RCC 7860 (cell line): ENCODE measurements at regions not wholly inside any gene's neighbourhood (a gene's known extent, or its start where the extent isn't known, plus 50 kb on each side); places are given as distances from the start of the nearest gene placed in this dataset.

Source experiments
- DNase-seq: peaks from one replicate; pipeline ENCODE4 v3.0.0-alpha.2; 2015; ENCODE audit warnings: low spot score
- FAIRE-seq: peaks from 2 replicates; lab custom pipeline; 2012; peaks lifted over from hg19 to GRCh38; lab: Jason Lieb, UNC

DNA sequence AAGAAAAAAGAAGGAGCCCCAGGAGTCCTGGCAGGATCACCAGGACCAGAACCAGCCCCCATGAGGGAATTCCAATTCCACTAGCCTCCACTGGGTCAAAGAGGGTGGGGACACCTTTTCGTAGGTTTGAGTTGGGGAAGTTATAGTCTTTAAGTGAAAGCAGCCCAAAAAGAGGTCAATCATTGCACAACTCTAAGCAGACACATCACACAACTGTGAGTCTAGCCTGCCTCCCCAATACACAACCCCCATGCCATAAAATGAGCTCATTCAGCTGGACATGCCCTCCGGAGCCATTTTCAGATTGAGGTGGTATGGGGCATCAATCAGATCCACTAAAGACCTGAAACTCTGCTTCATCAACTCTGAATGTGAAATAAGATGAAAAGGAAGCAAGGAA, 179.9 kb downstream of the NPHP4 start:
- no peak for FAIRE-seq

DNA sequence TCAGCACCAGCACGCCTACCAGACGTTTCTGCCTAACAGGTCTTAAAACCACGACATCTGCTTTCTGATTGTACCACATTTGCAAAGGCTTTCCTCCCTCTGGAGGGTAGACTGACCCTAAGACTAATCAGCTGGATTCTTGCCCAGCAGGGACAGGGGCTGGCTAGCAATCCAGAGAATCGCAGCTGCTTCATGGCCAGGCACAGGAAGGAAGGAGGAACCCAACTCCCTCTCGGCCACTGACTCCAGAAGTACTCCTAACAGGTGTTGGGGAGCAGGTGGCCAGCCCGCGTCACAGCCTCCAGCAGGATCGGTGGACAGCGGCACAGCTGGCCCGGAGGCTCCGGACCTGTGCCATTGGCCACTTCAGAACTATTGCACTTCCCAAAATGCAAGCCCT, 180.8 kb downstream of the NPHP4 start:
- no peak for FAIRE-seq
- DNase-seq, result no peak

More for the DNA sequence above, 179.9 kb downstream of the NPHP4 start:
- DNase-seq, result no peak

DNA sequence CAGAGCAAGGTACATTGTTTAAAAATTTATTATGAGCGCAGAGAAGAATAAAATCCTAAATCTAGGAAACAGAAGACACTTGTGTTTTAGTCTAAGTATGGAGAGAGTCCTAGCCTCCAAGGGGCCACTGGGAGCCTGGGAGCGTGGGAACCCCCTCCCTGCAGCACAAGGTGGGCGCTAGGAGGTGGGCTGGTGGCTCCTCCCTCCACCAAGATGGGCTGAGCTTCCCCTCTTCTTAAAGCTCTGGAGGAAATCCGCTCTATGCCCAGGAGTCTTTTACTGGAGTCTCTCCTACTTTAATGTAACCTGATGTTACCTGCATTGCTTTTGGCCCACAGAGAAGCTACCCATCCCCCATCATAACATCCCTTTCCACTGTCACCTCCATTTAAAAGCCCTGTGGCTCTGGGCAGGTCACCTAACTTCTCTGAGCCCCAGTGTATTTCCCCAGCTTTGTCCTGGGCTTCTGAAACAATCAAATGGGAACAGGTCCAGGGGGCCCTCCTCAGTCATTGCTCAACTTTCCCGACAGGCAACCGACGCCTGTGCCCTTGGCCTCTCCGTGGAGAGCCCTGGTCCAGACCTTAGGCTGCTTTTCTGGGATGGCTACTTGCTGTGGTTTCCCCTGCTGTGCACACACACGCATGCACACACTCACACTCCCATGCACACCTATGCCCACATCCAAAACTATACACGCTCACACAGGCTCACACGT, 181.5 kb downstream of the NPHP4 start:
- DNase-seq (no peak), FAIRE-seq (no peak)

- DNase-seq (no peak), FAIRE-seq (no peak)
Measured at GRCh38 chr1:5810131-5810530, 182.1 kb downstream of the NPHP4 start.

GRCh38 chr1:5809207-5809788, 182.9 kb downstream of the NPHP4 start:
- FAIRE-seq (no peak), DNase-seq (no peak)

- no peak for FAIRE-seq
- DNase-seq, result no peak
Measured at GRCh38 chr1:5803851-5804250, 188.4 kb downstream of the NPHP4 start.

DNA sequence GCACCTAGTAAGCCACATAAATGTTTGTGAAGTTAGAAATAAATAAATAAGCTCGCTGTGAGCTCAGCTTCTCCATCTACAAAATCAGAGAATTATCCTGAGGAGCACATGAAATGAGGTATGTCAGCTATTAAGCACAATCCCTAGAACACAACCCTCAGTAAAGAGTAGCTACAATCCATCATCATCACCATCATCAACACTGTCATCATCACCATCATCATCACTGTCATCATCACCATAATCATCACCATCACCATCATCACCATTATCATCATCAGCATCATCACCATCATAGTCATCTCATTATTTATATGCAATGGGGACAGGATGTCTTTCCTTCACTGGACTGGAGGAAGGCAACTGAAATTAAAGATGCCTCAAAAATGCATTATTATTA, 189.6 kb downstream of the NPHP4 start:
- DNase-seq, result no peak
- no peak for FAIRE-seq

DNA sequence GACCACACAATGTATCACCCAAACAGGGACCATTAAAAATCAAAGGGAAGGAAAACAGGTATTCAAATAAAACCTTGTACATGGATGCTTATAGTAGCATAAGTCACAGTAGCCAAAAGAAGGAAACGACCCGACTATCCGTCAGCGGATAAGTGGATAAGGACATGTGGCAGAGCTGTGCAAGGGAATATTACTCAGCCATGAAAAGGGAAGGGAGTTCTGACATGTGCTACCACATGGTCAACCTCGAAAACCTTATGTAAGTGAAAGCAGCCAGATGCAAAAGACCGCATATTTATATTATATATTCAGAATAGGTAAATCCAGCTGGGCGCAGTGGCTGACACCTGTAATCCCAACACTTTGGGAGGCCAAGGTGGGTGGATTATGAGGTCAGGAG, 193.3 kb downstream of the NPHP4 start:
- FAIRE-seq (no peak), DNase-seq (no peak)

DNA sequence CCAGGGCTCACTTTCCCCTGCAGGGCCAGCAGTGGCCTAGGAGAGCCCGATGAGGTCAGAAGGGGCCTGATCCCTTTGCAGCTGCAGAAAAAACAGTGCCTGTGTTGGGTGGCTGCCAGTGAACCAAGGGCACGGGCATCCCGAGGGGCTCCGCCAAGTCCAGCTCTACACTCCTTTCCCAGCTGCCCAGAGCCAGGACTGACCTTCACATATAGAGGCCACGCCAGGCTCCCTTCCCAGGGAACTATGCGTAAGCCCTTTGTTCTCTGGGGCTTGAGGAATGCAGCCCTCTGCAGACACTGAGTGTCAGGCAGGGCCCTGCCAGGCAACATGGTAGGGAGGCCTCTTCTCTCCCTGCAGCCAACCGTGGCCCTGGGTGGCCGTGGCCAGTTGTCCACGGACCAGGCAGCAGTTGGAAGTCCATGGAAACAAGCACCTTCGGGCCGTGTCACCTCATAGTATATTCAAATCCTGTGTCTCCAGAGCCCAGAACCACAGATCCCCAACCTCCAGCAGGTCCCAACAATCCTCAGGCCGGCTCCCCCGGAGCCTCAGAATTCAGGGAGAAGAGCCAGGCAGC, 194.0 kb downstream of the NPHP4 start:
- FAIRE-seq, result no peak
- DNase-seq, result no peak

- no peak for DNase-seq
- FAIRE-seq, result no peak
Measured at GRCh38 chr1:5796028-5796427, 196.2 kb downstream of the NPHP4 start.

GRCh38 chr1:5794279-5794678, 197.9 kb downstream of the NPHP4 start:
- DNase-seq, result no peak
- no peak for FAIRE-seq

- DNase-seq, result no peak
- no peak for FAIRE-seq
Measured at GRCh38 chr1:5793516-5793915, 198.7 kb downstream of the NPHP4 start.

DNA sequence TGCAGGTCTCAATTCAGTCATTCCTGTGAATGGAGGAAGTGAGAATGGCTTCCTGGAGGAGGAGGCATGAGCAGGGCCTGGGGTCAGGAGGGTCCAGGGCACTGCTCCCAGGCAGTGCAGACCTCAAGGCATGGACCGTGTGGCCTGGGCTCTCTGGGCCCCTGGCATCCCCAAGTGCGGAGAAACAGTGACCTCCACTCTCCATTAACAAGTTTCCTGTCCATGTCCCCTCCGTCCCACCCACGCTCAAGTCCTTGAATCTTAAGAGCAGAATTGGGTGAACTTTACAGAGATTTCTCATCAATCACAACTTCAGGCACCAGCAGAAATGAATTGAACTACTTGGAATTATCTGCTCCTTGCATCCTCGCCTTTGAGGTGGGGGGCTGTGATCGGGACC, 211.1 kb downstream of the NPHP4 start:
- no peak for FAIRE-seq
- DNase-seq, result no peak

DNA sequence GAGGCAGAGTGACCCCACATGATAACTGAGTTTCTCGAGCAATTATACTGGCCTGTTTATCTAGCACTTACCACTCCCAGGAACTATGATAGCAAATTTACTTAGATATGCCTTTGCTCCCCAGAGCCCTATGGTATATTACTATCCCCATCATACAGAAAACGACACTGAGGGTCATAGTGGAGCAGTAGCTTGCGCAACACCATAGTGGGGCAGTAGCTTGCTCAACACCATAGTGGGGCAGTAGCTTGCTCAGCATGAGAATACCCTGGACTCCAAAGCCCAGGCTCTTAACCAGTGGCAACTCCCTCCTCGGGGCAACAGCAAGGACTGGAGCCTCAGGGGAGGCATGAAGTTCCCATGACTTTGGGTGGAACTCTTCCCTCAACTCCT, 211.9 kb downstream of the NPHP4 start:
- no peak for DNase-seq
- FAIRE-seq, result no peak

DNA sequence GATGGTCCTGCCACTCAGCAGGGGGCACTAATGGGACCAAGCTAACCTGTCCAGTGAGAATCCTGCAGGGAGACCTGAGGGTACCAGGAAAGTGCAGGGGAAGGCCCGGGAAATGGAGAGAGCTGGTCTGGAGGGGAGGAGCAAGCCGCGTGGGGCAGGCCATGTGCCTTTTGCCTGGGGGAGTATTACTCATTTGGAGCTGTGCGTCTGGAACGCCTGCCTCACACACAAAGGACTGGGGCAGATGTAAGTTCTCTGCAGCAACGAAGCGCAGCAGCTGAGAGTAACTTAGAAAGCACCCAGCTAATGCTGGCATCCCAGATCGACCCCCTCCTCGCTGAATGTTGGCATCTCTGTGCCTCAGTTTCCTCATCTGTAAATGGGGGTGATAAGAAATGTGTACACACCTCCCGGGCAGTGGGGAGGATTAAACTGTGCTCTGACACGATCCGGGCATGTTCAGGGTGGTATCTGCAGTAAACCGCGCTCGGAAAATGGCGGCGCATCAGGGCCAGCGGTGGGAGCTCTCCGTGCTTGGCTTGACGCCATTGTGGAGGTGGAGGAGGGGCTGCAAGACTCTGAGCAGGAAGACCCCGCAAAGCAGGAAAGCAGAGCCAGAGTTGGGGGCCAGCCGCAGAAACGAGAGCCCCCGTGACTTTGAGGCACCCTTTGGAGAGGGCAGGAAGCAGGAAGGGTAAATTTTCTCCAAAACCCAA, 212.5 kb downstream of the NPHP4 start:
- DNase-seq (no peak), FAIRE-seq (no peak)

GRCh38 chr1:5776035-5776550, 216.1 kb downstream of the NPHP4 start:
- no peak for FAIRE-seq
- DNase-seq, result no peak

DNA sequence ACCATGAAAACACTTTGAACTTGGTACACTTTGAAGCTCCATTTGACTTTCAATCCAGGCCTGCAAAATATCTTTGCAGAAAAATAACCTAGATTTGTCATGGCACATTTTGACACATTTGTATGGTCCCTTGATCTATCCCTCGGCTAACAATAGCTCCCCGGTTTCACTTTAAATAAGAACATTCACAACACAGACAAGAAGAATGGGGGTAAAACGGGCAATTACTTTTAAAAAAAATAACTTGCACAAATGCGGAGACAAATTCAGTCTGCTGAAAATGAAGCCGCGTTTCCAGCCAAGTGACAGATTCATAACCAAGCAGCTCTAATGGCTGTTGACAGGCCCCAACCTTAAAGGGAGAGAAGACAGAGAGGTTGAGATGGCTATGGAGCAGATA, 218.2 kb downstream of the NPHP4 start:
- DNase-seq (no peak), FAIRE-seq (no peak)

DNA sequence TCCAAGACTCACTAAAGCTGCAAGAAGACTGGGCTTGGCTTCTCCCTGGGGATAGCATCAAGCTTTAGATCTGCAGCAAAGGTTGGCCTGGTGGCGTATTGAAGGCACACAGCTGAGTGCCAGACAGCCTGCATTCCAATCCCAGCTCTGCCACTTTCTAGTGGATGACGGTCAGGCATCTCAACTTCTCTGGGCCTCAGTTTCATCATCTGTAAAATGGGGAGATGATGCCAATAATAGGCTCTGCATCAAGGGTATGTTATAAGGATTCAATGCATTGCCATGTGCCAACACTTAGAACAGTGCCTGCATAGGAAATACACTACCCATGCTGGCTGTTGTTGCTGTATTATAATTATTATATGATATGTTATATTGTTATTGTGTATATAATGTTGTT, 220.4 kb downstream of the NPHP4 start:
- FAIRE-seq (no peak), DNase-seq (no peak)

DNA sequence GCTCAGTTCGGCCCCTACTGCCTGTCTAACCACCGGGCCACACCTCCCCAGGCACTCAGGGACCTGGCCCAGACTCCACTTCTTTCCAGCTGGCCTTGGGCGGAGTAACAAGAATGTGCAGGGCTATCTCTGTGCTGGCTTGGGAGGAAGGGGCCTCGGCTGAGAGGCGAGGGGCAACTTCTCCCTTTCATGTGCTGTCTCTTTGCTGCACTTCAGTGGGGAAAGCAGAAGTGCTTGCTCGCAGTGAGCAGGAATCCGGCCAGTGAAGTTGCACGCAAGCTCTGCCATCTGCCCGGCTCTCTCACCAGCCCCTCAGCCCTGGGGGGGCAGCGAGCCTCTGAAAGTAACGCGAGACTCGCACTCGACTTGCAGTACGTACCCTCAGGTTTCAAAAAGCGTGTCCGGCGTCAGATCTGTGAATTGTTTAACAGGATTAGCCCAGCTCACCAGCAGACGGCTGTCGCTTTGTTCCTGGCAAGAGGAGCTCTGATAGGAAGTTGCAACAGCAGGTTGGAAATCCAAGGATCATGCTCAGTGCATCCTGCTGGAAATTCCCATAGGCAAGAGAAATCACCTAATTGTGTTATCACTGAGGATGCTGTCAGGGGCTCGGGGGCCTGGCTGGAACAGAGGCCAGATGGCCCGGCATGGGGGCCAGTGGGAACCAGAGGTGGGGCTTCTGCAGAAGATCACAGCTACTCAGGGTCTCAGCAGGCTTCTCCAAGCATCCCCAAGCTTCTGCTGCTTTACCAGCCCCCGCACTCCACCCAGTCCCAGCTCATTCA, 221.1 kb downstream of the NPHP4 start:
- no peak for DNase-seq
- FAIRE-seq, result no peak

DNA sequence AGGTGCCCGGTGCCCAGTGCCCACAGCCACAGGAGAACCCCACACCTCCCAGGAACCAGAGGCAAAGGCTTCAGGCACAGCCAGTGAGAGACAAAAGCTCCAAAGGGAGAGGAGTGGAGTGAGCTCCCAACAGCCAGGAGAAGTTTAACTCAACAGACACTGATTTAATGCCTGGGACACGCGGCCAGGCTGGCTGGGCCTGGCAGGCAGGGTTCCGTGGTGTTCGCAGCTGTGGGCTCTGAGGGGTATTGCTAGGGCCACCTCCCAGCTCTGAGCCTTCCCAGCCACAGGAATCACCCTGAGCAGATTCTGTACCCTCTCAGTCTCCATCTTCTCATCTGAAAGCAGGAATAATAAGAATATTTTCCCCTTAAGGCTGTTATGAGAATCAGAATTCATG, 222.5 kb downstream of the NPHP4 start:
- FAIRE-seq (no peak), DNase-seq (no peak)

DNA sequence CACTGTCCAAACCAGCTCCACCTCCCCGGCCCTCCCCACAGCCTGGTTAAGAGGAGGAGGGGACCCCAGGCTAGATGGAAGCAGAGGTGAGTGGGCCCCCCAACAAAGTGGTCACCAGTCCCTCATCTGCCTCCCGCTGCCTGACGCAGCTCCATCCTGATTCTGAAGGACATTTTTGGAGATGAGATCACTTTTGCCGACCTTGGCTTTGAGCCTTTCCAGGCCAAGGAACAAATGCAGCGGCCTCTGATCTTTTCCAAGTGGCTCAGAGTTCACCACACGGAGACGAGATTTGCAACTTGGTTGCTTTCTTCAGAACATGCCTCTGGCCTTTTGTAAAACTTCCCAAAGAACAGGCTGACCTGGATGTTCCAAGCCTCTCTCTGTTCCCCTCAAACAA, 223.1 kb downstream of the NPHP4 start:
- FAIRE-seq, result no peak

More for the DNA sequence above, 223.1 kb downstream of the NPHP4 start:
- no peak for DNase-seq
